ENCODE measurements at regions not wholly inside any gene's neighbourhood (a gene's known extent, or its start where the extent isn't known, plus 50 kb on each side); places are given as distances from the start of the nearest gene placed in this dataset.

DNA sequence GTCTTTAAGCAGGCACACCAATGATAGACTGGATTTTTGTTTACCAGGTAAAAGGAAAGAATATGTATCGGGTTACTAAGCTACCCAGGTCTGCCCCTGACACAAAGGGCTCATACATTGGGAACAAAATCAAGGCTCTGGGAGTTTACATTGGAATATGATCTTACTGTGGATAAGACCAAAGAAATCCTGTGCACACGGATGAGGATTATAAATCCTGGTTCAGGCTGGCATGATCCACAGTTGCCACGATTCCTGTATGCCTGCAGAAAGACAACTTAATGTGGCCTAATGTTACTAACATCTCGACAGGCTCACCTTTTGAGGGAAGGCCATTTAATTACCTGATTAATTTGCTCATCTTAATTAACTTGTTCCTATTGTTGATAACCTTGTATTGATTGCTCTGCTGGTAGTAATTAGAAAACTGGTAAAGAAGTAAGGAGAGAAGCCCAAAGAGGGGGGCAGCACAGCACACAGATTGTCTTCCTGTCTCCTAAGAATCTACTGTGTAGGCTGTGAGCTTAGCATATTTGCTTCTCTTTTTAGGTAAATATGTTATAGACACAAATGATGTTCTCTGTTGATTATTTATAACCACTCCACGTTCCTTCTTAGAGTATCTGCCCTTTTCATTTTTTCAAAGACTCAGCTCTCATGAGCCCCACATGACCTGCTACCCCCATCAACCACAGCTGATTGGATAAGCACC is 51.0 kb upstream of the TOX3 start:
- TF ChIP-seq POLR2AphosphoS5 (IDR thresholded peaks at IDR 0.05) = peak in 2 of 3 donors; percentile 32 to 73
- no peak for TF ChIP-seq EP300 (IDR thresholded peaks at IDR 0.05)
- Histone ChIP-seq H3K9me3 (no peaks in the 10 kb centered on the region), H3K36me3 (no peaks in the 10 kb centered on the region), H3K27me3 (no peaks in the 10 kb centered on the region), H3K4me3 (no peak overlapping the region), H3K27ac (peak overlapping the region in 4 of 5 donors; percentile 27 to 61 (median 39)), H3K4me1 (peaks cover 0 to 15% (median 7%) of the 10 kb centered on the region in 4 donors)
- peak; percentile 56 to 85 for DNase-seq
- intact Hi-C loops (cut with DNase I; ENCODE audit: low total_unique reads) = no loop called here
- 20 to 38% (median 31%) methylated on average over 5 of the region's 5 CpGs for WGBS, 5 donors

DNA sequence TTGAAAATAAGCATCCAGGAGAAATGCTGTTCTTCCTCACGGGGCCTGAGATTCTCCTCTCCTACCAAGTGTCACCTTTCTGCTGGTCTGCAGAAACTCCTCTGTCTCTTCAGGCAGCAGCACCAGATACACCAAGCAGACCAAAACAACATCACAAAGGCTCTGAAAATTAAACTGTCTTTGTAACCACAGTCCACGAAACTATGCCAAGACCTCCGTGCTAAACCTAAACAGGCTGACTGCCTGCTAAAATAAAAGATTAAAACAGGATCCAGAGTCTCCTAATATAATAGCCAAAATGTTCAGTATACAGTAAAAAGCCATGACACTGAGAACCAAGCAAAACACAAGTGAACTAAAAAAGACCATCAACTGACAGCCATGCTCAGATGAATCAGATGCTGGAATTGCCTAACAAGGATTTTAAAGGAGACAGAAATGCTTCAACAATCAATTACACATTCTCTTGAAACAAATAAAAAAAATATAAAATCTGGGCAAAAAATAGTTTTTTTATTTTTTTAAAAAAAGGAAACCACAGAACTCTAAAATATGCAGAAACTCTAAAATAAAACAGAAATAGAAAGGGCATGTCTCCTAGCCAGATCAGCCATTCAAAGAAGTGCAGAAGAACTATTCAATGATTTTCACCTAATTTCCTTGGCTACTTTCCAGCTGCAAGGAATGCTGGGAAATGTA is 50.3 kb upstream of the TOX3 start:
- Histone ChIP-seq H3K4me3 (no peak overlapping the region), H3K4me1 (peaks cover 0 to 20% (median 7%) of the 10 kb centered on the region in 4 donors), H3K9me3 (no peaks in the 10 kb centered on the region), H3K27me3 (no peaks in the 10 kb centered on the region), H3K27ac (peak overlapping the region in 3 of 5 donors; percentile 21 to 48 (median 30)), H3K36me3 (no peaks in the 10 kb centered on the region)
- TF ChIP-seq POLR2A (IDR thresholded peaks at IDR 0.05) (no peak), POLR2AphosphoS5 (IDR thresholded peaks at IDR 0.05) (peak in 1 of 3 donors; percentile 4)
- no peak for DNase-seq
- intact Hi-C loops (cut with DNase I; ENCODE audit: low total_unique reads) = no loop called here
- WGBS, 5 donors = 33 to 54% (median 50%) methylated on average over 3 of the region's 3 CpGs

Data from stomach (tissue), 8 donors.